ENCODE measurements at regions not wholly inside any gene's neighbourhood (a gene's known extent, or its start where the extent isn't known, plus 50 kb on each side); places are given as distances from the start of the nearest gene placed in this dataset.

DNA sequence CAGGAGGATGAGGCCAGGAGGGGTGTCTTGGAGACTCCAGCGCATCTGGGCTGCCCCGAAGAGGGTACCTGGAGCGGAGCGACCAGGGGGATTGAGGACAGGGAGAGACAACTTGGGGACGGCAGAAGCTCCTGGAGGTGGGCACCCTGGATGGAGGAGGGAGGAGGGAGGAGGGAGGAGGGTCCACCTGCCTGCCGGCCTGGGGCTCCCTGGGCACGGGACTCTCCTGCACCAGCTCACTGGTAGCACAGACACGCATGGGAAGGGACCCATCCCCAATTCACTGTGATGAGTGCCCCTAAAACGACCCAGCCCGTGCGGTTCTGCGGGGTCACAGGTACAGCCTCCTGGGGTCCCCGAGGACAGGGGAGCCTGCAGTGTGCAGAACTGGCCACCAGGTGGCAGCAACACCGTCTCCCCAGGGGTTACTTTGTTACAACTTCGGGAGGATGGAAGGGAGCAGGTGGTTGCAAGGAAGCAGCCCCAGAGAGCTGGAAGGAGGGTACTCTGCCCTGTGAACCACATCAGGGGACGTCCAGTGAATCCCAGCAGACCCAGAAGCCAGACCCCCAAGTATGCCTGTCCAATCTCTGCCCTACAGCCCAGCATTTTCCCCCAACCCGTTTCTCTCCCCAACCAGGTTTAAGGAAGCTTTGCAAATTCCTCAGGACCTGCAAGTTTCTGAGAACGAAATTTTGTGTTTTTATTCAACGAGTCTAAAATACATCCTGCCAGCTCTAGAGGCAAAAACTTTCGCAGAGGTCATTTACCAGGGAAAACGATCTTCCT is 482.4 kb downstream of the NPHP4 start:
- peak; percentile 52 for DNase-seq (ENCODE audit: low read depth)
- H3K4me3 ChIP-seq (ENCODE audit: low read depth, low read length), result no peak overlapping the region
- TF ChIP-seq, protein P1, sequence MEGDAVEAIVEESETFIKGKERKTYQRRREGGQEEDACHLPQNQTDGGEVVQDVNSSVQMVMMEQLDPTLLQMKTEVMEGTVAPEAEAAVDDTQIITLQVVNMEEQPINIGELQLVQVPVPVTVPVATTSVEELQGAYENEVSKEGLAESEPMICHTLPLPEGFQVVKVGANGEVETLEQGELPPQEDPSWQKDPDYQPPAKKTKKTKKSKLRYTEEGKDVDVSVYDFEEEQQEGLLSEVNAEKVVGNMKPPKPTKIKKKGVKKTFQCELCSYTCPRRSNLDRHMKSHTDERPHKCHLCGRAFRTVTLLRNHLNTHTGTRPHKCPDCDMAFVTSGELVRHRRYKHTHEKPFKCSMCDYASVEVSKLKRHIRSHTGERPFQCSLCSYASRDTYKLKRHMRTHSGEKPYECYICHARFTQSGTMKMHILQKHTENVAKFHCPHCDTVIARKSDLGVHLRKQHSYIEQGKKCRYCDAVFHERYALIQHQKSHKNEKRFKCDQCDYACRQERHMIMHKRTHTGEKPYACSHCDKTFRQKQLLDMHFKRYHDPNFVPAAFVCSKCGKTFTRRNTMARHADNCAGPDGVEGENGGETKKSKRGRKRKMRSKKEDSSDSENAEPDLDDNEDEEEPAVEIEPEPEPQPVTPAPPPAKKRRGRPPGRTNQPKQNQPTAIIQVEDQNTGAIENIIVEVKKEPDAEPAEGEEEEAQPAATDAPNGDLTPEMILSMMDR (IDR thresholded peaks at IDR 0.05; ENCODE audit: insufficient read depth, low read depth, low read length, missing control alignments), result peak; percentile 96

GRCh38 chr1:5508669-5509330 is 483.4 kb downstream of the NPHP4 start:
- no peak overlapping the region for H3K4me3 ChIP-seq (ENCODE audit: low read depth, low read length)
- TF ChIP-seq, protein P1 (IDR thresholded peaks at IDR 0.05; ENCODE audit: insufficient read depth, low read depth, low read length, missing control alignments), result no peak
- no peak for DNase-seq (ENCODE audit: low read depth)

DNA sequence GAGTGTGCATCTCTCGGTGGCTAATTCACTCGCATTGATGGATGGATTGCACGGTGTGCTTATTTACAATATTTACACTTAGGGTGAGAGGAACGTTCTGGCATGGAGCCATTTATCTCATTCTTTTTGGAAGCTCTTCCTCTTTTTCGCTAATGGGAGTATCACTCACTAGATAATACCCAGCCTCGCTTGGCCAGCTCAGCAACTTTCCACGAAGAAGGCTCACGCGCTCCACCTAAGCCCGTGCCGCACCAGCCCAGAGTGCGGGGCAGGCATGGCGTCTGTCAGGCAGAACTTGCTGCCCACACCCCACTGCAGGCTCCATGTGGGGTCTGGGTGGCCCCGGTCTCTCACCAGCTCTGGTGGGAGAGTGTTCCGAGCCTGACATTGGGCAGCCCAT is 484.9 kb downstream of the NPHP4 start:
- TF ChIP-seq, protein P1 (IDR thresholded peaks at IDR 0.05; ENCODE audit: insufficient read depth, low read depth, low read length, missing control alignments), result no peak
- H3K4me3 ChIP-seq (ENCODE audit: low read depth, low read length), result no peak overlapping the region
- DNase-seq (ENCODE audit: low read depth), result no peak

DNA sequence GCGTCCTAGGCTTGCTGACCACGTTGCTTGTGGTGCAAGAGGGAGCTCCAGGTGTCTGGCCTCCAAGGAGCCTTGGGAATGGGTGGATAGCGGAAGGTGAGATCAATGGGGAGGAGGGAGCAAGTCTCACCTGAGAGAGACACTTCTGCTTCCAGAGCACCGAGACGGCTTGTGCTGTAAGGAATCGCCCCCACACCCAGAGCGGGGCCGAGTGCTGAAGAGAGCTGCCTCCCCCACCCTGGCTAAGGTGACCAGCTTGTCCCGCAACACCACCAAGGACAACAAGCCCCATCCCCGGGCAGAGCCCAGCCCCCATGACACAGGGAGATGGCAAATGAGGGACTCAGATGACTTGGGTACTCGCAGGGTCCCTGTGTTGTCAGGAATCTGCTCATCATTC is 485.6 kb downstream of the NPHP4 start:
- no peak overlapping the region for H3K4me3 ChIP-seq (ENCODE audit: low read depth, low read length)
- DNase-seq (ENCODE audit: low read depth), result no peak
- TF ChIP-seq, protein P1 (IDR thresholded peaks at IDR 0.05; ENCODE audit: insufficient read depth, low read depth, low read length, missing control alignments), result no peak

GRCh38 chr1:5505944-5506343 is 486.3 kb downstream of the NPHP4 start:
- no peak overlapping the region for H3K4me3 ChIP-seq (ENCODE audit: low read depth, low read length)
- DNase-seq (ENCODE audit: low read depth), result no peak
- TF ChIP-seq, protein P1 (IDR thresholded peaks at IDR 0.05; ENCODE audit: insufficient read depth, low read depth, low read length, missing control alignments), result no peak

DNA sequence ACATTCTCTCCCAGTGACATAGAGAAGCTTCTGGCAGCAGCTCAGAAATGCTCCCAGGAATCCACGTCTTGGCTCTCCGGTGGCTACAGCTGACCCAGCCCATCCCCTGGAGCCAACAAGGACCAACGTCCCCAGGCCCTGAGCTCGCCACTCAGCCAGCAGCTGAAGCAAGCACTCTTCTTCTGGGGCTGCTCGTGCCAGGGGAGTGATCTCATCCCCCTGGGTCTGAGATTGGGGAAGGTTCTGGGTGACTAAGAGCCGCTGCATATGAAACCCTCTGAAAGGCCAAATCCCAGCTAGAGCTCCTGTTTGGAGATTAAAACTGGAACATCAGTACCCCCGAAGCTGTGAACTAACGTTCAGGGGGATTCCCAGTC is 487.9 kb downstream of the NPHP4 start:
- DNase-seq (ENCODE audit: low read depth), result no peak
- H3K4me3 ChIP-seq (ENCODE audit: low read depth, low read length), result no peak overlapping the region
- TF ChIP-seq, protein P1 (IDR thresholded peaks at IDR 0.05; ENCODE audit: insufficient read depth, low read depth, low read length, missing control alignments), result no peak

Measured in GM12865 (cell line).